ENCODE measurements at regions not wholly inside any gene's neighbourhood (a gene's known extent, or its start where the extent isn't known, plus 50 kb on each side); places are given as distances from the start of the nearest gene placed in this dataset.

DNA sequence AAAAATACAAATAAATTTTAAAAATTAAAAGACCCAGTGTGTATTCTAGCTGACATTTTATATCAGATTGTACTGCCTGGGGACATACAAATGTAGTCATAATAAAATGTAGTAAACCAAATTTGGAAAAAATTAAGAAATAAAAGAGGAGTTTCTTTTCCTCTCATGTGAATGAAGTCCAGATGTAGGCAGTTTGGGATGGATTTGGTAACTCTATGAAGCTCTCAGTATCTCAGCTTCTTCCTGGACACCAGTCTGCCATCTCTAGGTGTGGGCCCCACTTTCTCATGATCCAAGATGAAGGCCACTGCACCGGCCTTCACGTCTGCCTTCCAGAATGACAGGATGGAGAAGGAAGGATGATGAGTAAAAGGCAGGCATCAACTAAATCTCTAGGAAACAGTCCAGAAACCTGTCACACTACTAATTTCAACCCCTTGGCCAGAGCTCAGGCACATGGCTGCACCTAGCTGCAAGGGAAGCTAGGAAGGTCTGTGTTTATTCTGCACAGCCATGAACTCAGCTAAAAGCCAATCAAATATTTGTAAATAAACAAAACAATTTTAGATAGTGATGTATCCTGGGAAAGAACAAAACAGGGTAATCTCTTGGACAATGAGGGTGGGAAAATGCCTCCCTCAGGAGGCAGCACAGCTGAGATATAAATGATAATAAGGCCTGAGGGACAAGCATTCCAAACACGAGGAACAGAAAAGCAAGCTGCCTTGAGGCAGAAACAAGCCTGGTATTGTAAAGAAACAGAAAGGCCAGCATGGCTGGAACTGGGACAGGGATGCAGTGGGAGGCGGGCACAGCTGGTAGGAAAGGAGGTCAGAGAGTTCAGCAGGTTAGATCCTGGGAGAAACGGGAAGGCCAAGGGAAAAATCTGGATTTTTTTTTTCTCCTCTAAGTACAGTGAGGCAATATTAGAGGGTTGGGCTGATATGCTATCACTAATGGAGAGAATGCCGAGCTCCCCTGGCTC is 88.5 kb upstream of the PTPN1 start:
- DNase-seq (ENCODE audit: low read depth, low spot score) = no peak

DNA sequence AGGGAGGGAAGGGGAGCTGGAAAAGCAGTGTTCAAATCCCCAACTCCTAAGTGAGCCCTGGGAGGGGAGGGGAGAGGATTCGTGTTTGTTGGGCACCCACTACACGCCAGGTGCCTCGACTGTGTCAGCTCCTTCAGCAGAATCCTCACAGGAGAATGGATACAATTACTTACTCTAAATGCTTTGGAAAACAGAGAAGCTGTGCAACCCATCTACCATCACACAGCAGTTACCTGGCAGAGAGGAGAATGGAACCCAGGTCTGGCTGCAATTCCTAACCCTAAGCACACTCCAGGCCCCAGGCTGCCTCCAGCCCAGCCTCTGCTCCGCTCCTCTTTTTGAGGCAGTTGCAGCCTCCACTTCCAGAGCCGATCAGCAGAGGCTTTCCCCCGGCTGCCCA is 86.4 kb upstream of the PTPN1 start:
- DNase-seq (ENCODE audit: low read depth, low spot score) = no peak

DNA sequence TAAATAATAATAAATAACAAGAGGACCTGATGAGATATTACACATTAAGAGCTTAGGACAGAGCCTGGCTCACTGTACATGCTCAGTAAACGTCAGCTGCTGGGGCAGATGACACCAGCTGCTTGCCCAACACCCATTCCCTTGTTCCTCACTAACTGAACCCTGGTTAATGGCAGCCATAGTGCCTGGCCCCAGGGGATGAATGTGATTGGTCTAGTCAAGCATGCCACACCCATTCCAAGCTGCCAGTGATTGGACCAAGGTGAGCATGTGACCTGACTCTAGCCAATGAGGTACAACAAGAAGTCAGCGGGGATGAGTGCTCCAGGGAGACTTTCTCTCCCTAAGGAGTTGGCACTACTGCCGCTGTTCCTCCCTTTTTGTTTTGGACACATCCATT is 85.1 kb upstream of the PTPN1 start:
- no peak for DNase-seq (ENCODE audit: low read depth, low spot score)

DNA sequence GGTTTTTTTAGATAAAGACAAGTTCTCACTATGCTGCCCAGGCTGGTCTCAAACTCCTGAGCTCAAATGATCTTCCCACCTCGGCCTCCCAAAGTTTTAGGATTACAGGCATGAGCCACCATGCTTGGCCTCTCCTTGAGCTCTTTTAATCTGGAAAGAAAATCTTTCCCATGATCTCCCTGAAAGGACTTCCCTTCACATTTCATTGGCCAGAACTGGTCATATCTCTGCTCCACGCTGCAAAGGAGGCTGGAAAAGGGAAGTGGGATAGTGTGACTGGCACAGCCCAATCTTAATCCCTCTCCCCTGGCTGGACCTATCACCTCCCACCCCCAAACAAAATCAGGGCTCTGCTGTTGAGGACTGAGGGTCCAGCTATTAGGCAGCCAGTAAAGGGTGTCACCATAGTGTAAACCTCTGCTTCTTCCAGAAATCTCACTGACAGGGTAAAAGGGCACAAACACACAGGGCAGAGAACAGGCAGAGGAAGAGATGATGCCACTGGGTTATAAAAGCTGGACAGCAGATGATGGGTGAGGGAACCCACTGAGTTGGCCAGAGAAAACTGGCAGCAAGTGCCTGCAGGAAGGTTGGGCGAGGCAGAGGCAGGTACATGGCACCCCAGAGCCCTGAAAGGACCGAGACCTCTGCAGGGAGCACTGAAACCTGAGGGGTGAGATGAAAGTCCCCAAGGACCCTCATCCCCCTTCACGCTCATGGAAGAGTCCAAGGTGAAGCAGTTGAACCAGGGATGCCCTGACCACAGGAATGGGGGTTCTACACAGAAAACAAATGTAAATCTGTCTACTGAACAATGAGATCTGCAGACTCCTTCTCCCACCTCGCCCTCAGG is 83.1 kb upstream of the PTPN1 start:
- DNase-seq (ENCODE audit: low read depth, low spot score) = no peak

DNA sequence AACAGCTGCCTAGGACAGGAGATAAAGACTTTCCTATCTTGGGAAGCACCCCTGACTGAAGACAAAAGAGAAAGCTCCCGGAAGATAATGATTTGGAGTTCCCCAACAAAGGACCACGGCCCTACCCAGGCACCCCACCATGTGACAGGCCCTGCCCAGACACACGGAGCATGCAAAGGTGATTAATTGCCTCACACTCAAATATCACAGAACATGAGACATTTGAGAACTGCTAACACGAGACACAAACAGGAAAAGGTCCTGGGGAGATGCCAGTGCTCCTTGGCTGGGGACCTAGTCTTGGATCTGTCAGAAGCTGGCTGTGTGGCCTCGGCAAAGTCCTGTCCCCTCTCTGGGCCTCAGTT is 82.5 kb upstream of the PTPN1 start:
- DNase-seq (ENCODE audit: low read depth, low spot score) = no peak

DNA sequence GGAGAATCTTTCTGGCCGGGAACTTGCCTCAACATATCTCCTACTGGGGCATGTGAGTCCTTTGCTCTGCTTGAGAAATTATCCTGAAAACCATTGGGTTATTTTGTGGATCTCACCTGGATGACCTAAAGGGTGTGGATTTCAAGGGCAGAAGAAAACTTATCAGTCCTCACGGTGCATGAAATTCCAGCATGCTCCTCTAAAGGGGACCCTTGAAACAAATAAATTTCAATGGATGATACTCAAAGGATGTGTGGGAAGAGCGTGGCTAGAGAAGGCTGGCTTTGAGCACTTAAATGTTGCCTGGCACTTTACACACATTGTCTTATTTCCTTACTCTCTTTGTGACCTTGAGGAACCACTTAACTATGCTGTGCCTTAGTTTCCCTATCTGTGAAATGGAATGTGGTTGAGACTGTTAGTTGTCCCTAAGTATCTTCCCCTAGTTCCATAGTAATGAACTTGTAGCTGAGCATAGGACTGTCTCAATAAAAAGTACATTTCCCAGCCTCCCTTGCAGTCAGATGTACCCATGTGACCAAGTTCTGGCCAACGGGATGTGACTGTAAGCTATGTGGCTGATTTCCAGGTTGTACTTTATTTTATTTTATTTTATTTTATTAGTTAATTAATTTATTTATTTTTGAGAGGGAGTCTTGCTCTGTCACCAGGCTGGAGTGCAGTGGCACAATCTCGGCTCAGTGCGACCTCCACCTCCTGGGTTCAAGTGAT is 81.9 kb upstream of the PTPN1 start:
- DNase-seq (ENCODE audit: low read depth, low spot score) = no peak

DNA sequence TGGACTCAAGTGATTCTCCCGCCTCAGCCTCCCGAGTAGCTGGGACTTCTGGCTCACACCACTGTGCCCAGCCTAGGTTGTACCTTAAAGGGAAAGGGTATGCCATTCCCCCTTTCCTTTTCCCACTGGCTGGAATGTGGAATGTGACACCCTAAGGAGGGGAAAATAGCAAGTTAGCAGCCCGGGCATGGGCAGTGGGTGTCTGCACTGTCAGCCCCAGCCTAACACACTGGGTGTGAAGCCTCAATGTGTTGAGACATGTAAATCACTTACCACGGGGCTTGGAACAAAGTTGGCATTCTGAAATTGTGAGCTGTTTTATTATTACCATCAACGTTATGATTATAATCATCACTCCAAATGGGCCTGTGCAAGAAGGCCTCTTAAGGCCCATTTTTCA is 80.8 kb upstream of the PTPN1 start:
- no peak for DNase-seq (ENCODE audit: low read depth, low spot score)

DNA sequence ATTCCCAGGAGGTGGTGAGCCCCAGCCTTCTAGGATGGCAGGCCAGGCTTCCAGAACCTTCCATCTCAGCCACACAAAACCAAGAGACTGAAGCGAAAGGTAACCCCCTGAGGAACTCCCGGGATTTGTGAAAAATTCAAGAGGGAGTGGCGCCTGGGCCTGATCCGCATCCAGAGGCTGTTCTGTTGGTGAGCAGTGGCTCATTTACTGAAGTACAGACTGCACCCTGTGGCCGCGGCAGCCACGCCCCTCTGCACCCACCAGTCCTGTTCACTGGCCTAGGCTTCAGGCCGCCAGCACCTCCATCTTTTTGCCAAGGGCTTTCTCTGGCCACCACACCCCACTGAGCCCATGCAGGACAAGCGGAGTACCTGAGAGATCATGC is 79.1 kb upstream of the PTPN1 start:
- DNase-seq (ENCODE audit: low read depth, low spot score) = no peak

DNA sequence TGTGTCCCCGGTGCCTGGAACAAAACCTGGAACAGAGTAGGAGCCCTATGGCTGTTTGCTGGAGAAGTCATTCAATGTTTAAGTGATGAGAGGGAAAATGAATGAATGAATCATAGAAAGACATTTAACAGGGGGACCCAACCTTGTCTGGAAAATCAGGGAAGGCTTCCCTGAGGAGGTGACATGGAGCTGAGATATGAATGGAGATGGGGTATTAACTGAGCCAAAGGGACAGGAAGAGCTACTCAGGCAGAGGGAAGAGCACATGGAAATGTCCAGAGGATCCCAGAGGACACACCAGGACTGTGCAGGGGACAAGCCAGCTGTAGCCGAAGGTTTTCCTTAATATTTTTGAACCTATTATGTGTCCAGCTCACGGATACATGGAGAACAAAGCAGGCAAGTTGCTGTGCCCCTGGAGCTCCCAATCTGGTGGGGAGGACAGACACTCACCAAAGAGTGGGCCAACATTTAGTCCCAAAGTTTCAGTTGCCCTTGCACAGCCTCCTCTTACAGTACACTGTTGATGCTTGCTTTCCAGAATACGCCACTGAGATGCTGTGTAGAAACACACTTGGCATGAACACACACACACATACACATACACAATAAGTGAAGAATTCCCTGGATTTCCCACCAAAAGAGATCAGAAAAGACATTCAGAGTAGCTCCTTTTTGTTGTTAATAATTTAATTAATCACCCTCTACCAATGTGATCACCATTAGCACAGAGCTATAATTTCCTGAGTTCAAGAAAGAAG is 77.0 kb upstream of the PTPN1 start:
- DNase-seq (ENCODE audit: low read depth, low spot score) = no peak

DNA sequence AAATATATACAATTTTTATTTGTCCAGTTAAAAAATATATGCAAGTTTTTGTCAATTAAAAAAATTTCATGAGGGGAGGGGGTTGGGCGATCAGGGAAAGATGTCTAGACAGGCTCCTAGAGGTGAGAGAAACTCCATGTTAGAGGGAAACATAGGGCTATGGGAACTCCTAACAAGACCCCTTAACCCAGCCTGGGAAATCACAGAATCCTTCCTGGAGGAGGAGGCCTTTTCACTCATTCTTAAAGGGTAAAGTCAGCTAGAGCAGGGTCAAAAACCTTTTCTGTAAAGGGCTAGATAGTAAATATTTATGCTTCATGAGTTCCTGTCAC is 75.9 kb upstream of the PTPN1 start:
- DNase-seq (ENCODE audit: low read depth, low spot score) = no peak

DNA sequence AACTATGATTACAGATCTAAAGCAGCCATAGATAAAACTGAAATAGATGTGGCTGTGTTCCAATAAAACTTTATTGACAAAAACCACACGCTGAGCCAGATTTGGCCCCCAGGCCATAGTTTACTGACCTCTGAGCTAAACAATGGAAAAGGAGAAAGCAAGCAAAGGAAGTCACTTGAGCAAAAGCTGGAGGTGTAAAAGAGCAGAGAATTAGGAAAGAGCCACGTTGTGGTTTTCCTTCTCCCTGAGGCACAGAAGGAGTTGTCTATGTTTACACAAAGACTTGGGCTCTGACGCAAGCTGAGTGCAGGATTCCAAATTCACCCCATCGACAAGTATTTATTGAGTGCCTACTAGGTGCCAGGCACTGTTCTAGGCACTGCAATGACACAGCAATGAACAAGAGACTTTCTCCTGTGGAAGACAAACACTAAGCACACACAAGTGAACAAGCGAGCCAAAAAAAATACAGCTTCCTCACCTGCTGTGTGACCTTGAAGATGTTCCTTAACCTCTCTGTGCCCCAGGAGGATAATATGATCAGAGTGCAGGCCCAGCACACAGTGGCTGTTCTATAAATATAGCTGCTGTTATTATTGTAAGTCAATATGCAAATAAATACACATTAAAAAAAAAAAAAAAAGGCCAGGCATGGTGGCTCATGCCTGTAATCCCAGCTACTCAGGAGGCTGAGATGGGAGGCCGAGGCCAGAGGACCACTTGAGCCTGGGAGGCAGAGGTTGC is 75.4 kb upstream of the PTPN1 start:
- no peak for DNase-seq (ENCODE audit: low read depth, low spot score)

DNA sequence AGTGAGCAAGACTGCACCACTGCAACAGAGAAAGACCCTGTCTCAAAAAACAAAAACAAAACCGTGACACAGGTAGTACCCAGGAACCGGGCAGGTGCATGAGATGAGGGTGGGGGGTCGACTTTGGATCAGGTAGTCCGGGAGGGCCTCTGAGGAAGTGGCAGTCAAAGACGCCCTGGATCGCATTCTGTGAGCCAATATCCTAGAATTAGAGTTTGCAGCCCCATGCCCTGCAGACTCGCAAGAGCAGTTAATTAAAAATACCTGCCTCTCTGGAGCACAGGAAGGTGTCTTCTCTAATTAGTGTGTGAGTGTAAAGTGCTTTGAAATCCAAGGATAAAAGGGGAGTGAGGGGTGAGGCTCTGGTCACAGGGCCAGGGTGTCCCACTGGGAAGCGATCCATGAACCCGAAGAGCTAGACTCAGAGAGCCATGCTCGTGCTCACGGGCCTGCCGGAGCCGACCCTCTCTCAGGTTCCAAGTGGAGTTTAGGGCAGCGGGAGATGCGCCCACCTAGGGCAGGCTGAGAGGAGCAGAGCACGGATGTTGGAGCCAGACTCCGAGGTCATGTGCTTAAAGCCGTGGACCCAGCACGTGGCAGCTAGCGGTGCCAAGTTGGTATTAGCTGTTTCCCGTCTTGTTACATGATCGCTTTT is 74.7 kb upstream of the PTPN1 start:
- DNase-seq (ENCODE audit: low read depth, low spot score) = no peak

DNA sequence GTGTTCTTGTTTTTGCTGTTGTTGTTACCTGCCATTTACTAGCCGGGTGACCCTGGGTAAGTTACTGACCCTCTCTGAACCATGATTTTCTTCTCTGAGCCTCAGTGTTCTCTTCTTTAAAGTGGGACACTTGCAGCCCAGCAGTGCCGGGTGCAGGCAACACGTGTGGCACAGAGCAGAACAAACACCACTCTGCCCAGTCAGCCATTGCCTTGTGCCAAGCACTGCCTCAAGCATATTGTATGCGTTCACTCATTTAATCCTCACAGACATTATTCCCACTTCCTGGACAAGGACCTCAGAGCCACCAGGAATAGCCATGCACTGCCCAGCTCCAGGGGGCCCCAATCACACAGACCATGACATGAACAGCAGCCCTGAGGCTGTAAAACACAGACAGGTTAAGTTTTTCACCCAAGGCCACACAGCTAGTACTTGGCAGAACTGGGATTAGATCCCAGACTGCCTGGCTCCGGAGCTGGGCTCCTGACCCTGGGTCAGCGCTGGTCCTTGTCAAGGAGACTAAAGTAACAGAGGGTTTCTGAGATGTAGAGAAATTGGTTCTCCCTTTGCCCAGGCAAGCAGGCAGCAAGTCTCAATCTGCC is 74.0 kb upstream of the PTPN1 start:
- DNase-seq (ENCODE audit: low read depth, low spot score) = no peak

DNA sequence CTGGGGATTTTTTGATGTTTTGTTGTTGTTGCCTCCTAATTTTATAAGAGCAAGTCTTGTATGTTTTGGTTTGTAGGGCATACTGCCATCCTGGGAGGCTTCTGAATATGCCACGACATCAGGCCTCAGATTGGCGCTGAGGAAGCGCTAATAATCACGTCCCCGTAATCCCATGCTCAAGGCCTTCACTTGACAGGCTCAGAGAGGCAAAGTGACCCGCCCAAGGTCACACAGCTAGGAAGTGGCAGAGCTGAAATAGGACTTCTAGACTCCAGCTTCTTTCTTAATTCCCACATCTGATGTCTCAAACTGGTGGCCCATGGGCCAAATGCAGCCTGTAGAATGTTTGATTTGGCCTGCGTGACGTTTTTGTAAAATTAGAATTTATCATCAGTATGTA is 73.5 kb upstream of the PTPN1 start:
- DNase-seq (ENCODE audit: low read depth, low spot score) = no peak

DNA sequence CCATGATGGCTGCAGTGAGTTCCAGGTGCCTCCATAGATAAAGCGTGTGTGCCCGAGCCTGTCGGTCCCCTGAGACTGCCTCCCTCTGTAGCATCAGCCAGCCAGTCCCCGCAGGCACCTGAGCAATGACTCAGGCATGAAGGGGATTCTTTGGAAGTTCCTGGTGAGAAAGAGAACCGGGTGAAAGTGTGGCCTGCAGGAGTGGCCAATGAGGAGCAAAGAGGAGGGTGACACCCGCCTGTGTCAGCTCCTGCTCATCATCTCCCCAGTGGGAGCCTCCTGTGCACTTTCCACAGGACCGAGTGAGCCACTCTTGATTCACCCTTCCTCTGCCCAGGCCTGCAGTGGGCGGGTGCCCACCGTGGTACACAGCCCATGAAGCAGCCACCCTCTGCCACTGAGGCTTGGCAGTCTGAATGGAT is 71.2 kb upstream of the PTPN1 start:
- no peak for DNase-seq (ENCODE audit: low read depth, low spot score)

DNA sequence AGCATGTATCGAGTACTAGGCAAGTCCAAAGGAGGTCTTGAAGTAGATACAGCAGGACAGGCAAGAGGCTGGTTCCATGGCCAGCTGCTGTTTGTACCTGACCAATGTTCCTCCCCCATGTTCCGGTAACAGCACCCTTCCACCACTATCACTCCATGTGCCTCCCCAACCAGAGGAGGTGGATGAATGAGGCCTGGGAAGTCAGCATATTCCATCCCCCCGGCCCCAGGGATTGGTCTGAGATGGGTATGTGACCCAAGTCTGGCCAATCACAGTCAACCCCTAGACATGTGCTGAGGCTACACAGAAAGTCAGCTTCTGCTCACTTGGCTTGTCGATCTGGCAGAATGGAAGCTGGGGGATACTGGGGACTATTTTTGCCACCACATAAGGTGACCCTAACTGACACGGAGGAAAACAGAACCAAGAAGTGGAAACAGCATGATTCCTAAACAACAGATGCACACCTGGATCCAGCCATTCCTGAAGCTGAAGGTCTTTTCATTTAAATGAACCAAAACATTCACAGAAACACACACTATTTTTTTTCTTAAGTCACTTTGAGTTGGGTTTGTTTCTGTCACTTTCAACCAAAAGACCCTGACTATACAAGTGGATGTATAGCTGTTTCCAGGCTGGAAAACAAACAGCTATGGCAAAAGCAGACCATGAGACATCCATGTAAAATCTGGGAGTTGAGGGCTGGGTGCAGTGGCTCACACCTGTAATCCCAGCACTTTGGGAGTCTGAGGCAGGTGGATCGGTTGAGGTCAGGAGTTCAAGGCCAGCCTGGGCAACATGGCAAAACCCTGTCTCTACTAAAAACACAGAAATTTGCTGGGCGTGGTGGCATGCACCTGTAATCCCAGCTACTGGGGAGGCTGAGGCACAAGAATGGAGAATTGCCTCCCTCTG is 70.4 kb upstream of the PTPN1 start:
- DNase-seq (ENCODE audit: low read depth, low spot score) = no peak

DNA sequence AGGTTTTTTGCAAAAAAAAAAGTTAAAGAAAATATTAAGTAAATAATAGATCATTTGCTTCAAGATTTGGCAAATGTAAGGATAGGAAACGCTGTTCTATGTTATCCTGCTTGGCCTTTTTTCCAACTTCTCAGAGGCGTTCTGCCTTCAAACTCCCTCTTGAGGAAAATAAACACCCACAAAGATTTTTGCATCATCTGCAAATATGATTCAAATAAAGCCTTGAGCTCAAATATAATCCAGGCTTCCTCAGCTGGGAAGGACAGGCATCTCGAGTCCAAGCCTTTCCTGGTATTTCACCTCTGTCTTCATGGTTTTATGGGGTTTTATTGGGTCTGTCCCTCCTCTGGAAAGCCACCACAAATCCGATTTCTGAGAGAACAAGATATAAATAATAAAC is 67.7 kb upstream of the PTPN1 start:
- no peak for DNase-seq (ENCODE audit: low read depth, low spot score)

DNA sequence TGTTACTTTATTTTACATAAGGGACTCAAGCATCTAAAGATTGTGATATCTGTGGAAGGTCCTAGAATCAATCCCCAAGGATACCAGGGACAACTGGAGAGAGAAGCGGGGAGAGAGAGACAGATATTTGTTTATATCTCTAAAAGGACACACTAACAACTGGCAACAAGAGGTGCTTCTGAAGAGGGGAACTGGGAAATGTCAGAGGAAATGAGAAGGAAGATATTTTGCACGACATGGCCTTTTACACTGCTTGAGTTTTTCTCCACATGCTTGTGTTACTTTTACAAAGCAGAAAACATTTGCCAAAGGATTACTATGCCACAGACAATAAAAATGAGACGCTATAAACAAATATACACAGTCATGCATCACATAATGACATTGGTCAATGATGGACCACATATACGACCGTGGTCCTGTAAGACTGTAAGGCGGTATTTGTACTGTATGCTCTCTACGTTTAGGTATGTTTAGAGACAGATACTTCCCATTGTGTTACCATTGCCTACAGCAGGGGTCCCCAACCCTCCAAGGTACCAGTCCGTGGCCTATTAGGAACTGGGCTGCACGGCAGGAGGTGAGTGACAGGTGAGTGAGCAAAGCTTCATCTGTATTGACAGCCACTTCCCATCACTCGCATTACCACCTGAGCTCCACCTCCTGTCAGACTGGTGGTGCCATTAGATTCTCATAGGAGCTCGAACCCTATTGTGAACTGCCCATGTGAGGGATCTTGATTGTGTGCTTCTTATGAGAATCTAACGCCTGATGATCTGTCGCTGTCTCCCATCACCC is 64.6 kb upstream of the PTPN1 start:
- DNase-seq (ENCODE audit: low read depth, low spot score) = no peak
